KMS-11 (cell line): ENCODE measurements at regions not wholly inside any gene's neighbourhood (a gene's known extent, or its start where the extent isn't known, plus 50 kb on each side); places are given as distances from the start of the nearest gene placed in this dataset.

Experiments
- H2AFZ ChIP-seq: fragments of 200-600 bp; sonication (generic); 2 replicates; pipeline ENCODE4 v1.6.1; 2016; ENCODE audit warnings: antibody characterized with exemption, mixed run types, low read depth
- H3K27ac ChIP-seq: fragments of 200-600 bp; sonication (generic); 2 replicates; pipeline ENCODE4 v1.6.1; 2016; ENCODE audit warnings: mild to moderate bottlenecking, mixed run types
- H3K27me3 ChIP-seq: fragments of 200-600 bp; sonication (generic); 2 replicates; pipeline ENCODE4 v1.6.1; 2017; ENCODE audit warnings: mild to moderate bottlenecking, low read depth, mixed run types, moderate library complexity; ENCODE audit not compliant: insufficient read depth
- H3K36me3 ChIP-seq: fragments of 200-600 bp; sonication (generic); 2 replicates; pipeline ENCODE4 v1.6.1; 2017; ENCODE audit warnings: mild to moderate bottlenecking, mixed run types; ENCODE audit not compliant: insufficient read depth
- H3K4me1 ChIP-seq: fragments of 200-600 bp; sonication (generic); 2 replicates; pipeline ENCODE4 v1.6.1; 2016; ENCODE audit warnings: mild to moderate bottlenecking, low read depth, mixed run types; ENCODE audit not compliant: poor library complexity, severe bottlenecking
- H3K4me2 ChIP-seq: fragments of 200-600 bp; sonication (generic); 2 replicates; pipeline ENCODE4 v1.7.0; 2016; ENCODE audit warnings: mild to moderate bottlenecking, mixed run types
- H3K4me3 ChIP-seq: fragments of 200-600 bp; sonication (generic); IDR thresholded peaks from 2 replicates; pipeline ENCODE4 v1.6.1; 2017; ENCODE audit warnings: low read depth, low read length, mixed read lengths; ENCODE audit not compliant: insufficient read depth
- H3K79me2 ChIP-seq: fragments of 200-600 bp; sonication (generic); 2 replicates; pipeline ENCODE4 v1.6.1; 2016; ENCODE audit warnings: low read depth, mixed run types; ENCODE audit not compliant: insufficient read depth
- H3K9ac ChIP-seq: fragments of 200-600 bp; sonication (generic); 2 replicates; pipeline ENCODE4 v1.6.1; 2016; ENCODE audit warnings: mild to moderate bottlenecking, mixed run types
- H4K20me1 ChIP-seq: fragments of 200-600 bp; sonication (generic); 2 replicates; pipeline ENCODE4 v1.6.1; 2016; ENCODE audit warnings: mild to moderate bottlenecking, mixed run types; ENCODE audit not compliant: insufficient read depth
- CTCF ChIP-seq: fragments of 200-600 bp; sonication (generic); conservative IDR thresholded peaks from 2 replicates; pipeline ENCODE4 v1.6.1; 2017; ENCODE audit warnings: low read depth, mild to moderate bottlenecking, antibody characterized with exemption, low read length, moderate library complexity, mixed read lengths

- Histone ChIP-seq H2AFZ (no peak overlapping the region), H3K4me2 (no peak overlapping the region), H3K9ac (no peak overlapping the region), H4K20me1 (no peaks in the 10 kb centered on the region), H3K79me2 (no peaks in the 10 kb centered on the region), H3K4me1 (no peaks in the 10 kb centered on the region), H3K36me3 (no peaks in the 10 kb centered on the region), H3K4me3 (no peak overlapping the region), H3K27me3 (no peaks in the 10 kb centered on the region), H3K27ac (no peak overlapping the region)
- TF ChIP-seq CTCF, result no peak
Measured at GRCh38 chr12:58656254-58657009, 263.9 kb downstream of the LRIG3 start.

GRCh38 chr12:58657190-58657589 is 263.1 kb downstream of the LRIG3 start:
- Histone ChIP-seq H3K79me2 (no peaks in the 10 kb centered on the region), H3K4me1 (no peaks in the 10 kb centered on the region), H3K27me3 (no peaks in the 10 kb centered on the region), H3K4me3 (no peak overlapping the region), H3K27ac (no peak overlapping the region), H2AFZ (no peak overlapping the region), H3K4me2 (no peak overlapping the region), H3K9ac (no peak overlapping the region), H3K36me3 (no peaks in the 10 kb centered on the region), H4K20me1 (no peaks in the 10 kb centered on the region)
- TF ChIP-seq CTCF, result no peak

GRCh38 chr12:58665375-58665774 is 254.9 kb downstream of the LRIG3 start:
- H3K4me2 ChIP-seq, result no peak overlapping the region
- no peak overlapping the region for H3K4me3 ChIP-seq
- no peak for TF ChIP-seq CTCF
- no peaks in the 10 kb centered on the region for H3K36me3 ChIP-seq
- H2AFZ ChIP-seq, result no peak overlapping the region
- no peaks in the 10 kb centered on the region for H3K4me1 ChIP-seq
- no peaks in the 10 kb centered on the region for H3K27me3 ChIP-seq
- no peak overlapping the region for H3K27ac ChIP-seq
- no peak overlapping the region for H3K9ac ChIP-seq
- no peaks in the 10 kb centered on the region for H3K79me2 ChIP-seq
- H4K20me1 ChIP-seq, result no peaks in the 10 kb centered on the region

GRCh38 chr12:58668233-58668632 is 252.1 kb downstream of the LRIG3 start:
- H3K79me2 ChIP-seq, result no peaks in the 10 kb centered on the region
- no peaks in the 10 kb centered on the region for H4K20me1 ChIP-seq
- H2AFZ ChIP-seq, result no peak overlapping the region
- H3K9ac ChIP-seq, result no peak overlapping the region
- H3K4me3 ChIP-seq, result no peak overlapping the region
- no peaks in the 10 kb centered on the region for H3K27me3 ChIP-seq
- H3K4me2 ChIP-seq, result no peak overlapping the region
- no peaks in the 10 kb centered on the region for H3K4me1 ChIP-seq
- H3K36me3 ChIP-seq, result no peaks in the 10 kb centered on the region
- no peak overlapping the region for H3K27ac ChIP-seq
- TF ChIP-seq CTCF, result no peak
